Fibroblast of the aortic adventitia (primary cell): ENCODE measurements at regions not wholly inside any gene's neighbourhood (a gene's known extent, or its start where the extent isn't known, plus 50 kb on each side); places are given as distances from the start of the nearest gene placed in this dataset.

Source experiments
- DNase-seq: peaks from one replicate; pipeline ENCODE4 v3.0.0-alpha.2; 2010; ENCODE audit warnings: low read depth
- H3K4me3 ChIP-seq: 2 replicates; pipeline ENCODE4 v1.5.1; 2011; ENCODE audit warnings: low read depth, mild to moderate bottlenecking, control low read depth, low read length, moderate library complexity
- CTCF ChIP-seq: IDR thresholded peaks from 2 replicates; pipeline ENCODE4 v1.5.1; 2011; ENCODE audit warnings: mild to moderate bottlenecking, low read length, control low read depth, inconsistent platforms; ENCODE audit not compliant: insufficient read depth

- H3K4me3 ChIP-seq: no peak overlapping the region
- TF ChIP-seq CTCF: no peak
- no peak for DNase-seq
Observed at GRCh38 chr3:28780480-28780879, 431.9 kb upstream of the AZI2 start.

GRCh38 chr3:28781053-28781452 lies 432.4 kb upstream of the AZI2 start:
- TF ChIP-seq CTCF: no peak
- DNase-seq: no peak
- no peak overlapping the region for H3K4me3 ChIP-seq

- DNase-seq: no peak
- H3K4me3 ChIP-seq: no peak overlapping the region
- no peak for TF ChIP-seq CTCF
Observed at GRCh38 chr3:28786446-28786845, 437.8 kb upstream of the AZI2 start.

- H3K4me3 ChIP-seq: no peak overlapping the region
- DNase-seq: no peak
- TF ChIP-seq CTCF: no peak
Observed at GRCh38 chr3:28788571-28788970, 439.9 kb upstream of the AZI2 start.

- no peak for DNase-seq
- no peak overlapping the region for H3K4me3 ChIP-seq
- TF ChIP-seq CTCF: no peak
Observed at GRCh38 chr3:28791713-28792255, 443.2 kb upstream of the AZI2 start.

- no peak for TF ChIP-seq CTCF
- H3K4me3 ChIP-seq: no peak overlapping the region
- no peak for DNase-seq
Observed at GRCh38 chr3:28792604-28793003, 444.0 kb upstream of the AZI2 start.

- TF ChIP-seq CTCF: no peak
- peak; percentile 23 for DNase-seq
Observed at GRCh38 chr3:28799084-28799483, 450.5 kb upstream of the AZI2 start.

More at GRCh38 chr3:28799084-28799483, 450.5 kb upstream of the AZI2 start:
- no peak overlapping the region for H3K4me3 ChIP-seq
